HEK293T (cell line): ENCODE measurements at regions not wholly inside any gene's neighbourhood (a gene's known extent, or its start where the extent isn't known, plus 50 kb on each side); places are given as distances from the start of the nearest gene placed in this dataset.

Experiments used
- BHLHE40 ChIP-seq: fragments of 450-650 bp; IDR thresholded peaks from 2 replicates; pipeline ENCODE4 v1.6.1; 2016; ENCODE audit warnings: mild to moderate bottlenecking, moderate library complexity, borderline replicate concordance
- CTBP1 ChIP-seq: fragments of 450-650 bp; IDR thresholded peaks from 2 replicates; pipeline ENCODE4 v1.6.1; 2016; ENCODE audit warnings: borderline replicate concordance
- ELF4 ChIP-seq: fragments of 450-650 bp; IDR thresholded peaks from 2 replicates; pipeline ENCODE4 v1.6.1; 2017; ENCODE audit warnings: antibody characterized with exemption
- FOXA1 ChIP-seq: fragments of 450-650 bp; IDR thresholded peaks from 2 replicates; pipeline ENCODE4 v1.6.1; 2016; ENCODE audit warnings: mild to moderate bottlenecking
- FOXK2 ChIP-seq: fragments of 450-650 bp; IDR thresholded peaks from 2 replicates; pipeline ENCODE4 v1.6.1; 2016; ENCODE audit warnings: mild to moderate bottlenecking
- FOXM1 ChIP-seq: fragments of 450-650 bp; IDR thresholded peaks from 2 replicates; pipeline ENCODE4 v1.6.1; 2017; ENCODE audit warnings: mild to moderate bottlenecking, borderline replicate concordance
- L3MBTL2 ChIP-seq: fragments of 450-650 bp; conservative IDR thresholded peaks from 2 replicates; pipeline ENCODE4 v1.6.1; 2016; ENCODE audit warnings: mild to moderate bottlenecking
- LEF1 ChIP-seq: fragments of 450-650 bp; IDR thresholded peaks from 2 replicates; pipeline ENCODE4 v1.6.1; 2017; ENCODE audit warnings: mild to moderate bottlenecking, borderline replicate concordance
- NFRKB ChIP-seq: fragments of 450-650 bp; IDR thresholded peaks from 2 replicates; pipeline ENCODE4 v1.6.1; 2016; ENCODE audit warnings: mild to moderate bottlenecking, moderate library complexity
- SP1 ChIP-seq: fragments of 450-650 bp; IDR thresholded peaks from 2 replicates; pipeline ENCODE4 v1.6.1; 2017
- SUZ12 ChIP-seq: fragments of 450-650 bp; IDR thresholded peaks from 2 replicates; pipeline ENCODE4 v1.6.1; 2016; ENCODE audit warnings: mild to moderate bottlenecking
- TARDBP ChIP-seq: fragments of 450-650 bp; IDR thresholded peaks from 2 replicates; pipeline ENCODE4 v1.6.1; 2016
- TF ChIP-seq, protein P1 (sequence below): fragments of 450-650 bp; IDR thresholded peaks from 2 replicates; pipeline ENCODE4 v1.6.1; 2016

- TF ChIP-seq ELF4, result no peak
- TF ChIP-seq FOXK2, result no peak
- TF ChIP-seq L3MBTL2, result no peak
- no peak for TF ChIP-seq SP1
- TF ChIP-seq TARDBP, result no peak
- TF ChIP-seq BHLHE40, result no peak
- TF ChIP-seq CTBP1, result no peak
- no peak for TF ChIP-seq FOXM1
- no peak for TF ChIP-seq FOXA1
- no peak for TF ChIP-seq SUZ12
- no peak for TF ChIP-seq LEF1
- TF ChIP-seq NFRKB, result no peak
- TF ChIP-seq, protein P1, sequence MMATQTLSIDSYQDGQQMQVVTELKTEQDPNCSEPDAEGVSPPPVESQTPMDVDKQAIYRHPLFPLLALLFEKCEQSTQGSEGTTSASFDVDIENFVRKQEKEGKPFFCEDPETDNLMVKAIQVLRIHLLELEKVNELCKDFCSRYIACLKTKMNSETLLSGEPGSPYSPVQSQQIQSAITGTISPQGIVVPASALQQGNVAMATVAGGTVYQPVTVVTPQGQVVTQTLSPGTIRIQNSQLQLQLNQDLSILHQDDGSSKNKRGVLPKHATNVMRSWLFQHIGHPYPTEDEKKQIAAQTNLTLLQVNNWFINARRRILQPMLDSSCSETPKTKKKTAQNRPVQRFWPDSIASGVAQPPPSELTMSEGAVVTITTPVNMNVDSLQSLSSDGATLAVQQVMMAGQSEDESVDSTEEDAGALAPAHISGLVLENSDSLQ, result no peak
Observed at GRCh38 chr22:22357024-22357883, 112.7 kb downstream of the VPREB1 start.
